ENCODE measurements at regions not wholly inside any gene's neighbourhood (a gene's known extent, or its start where the extent isn't known, plus 50 kb on each side); places are given as distances from the start of the nearest gene placed in this dataset.

- TF ChIP-seq SUZ12 (IDR thresholded peaks at IDR 0.05; ENCODE audit: extremely low read depth, insufficient read depth, insufficient read length) (no peak), ZNF274 (IDR thresholded peaks at IDR 0.05; ENCODE audit: low read depth, low read length) (no peak), YY1 (IDR thresholded peaks at IDR 0.05; ENCODE audit: insufficient read depth, insufficient read length) (no peak)
These were observed 92.4 kb upstream of the ZNF800 start for GRCh38 chr7:127484954-127485353.
